Thyroid gland (tissue), 4 donors: ENCODE measurements at regions not wholly inside any gene's neighbourhood (a gene's known extent, or its start where the extent isn't known, plus 50 kb on each side); places are given as distances from the start of the nearest gene placed in this dataset.

Experiments used
- DNase-seq, 2 donors: peaks; one replicate each; pipeline ENCODE4 v3.0.0-alpha.2; 2019
- H3K27ac ChIP-seq, 3 donors: fragments of 200-600 bp; sonication (generic); 1 replicate in 2 of 3; 2 replicates in 1 of 3; pipeline ENCODE4 v1.5.1; 2016 to 2019; ENCODE audit warnings: mild to moderate bottlenecking in 1 of 3, moderate library complexity in 1 of 3
- H3K27me3 ChIP-seq: fragments of 200-600 bp; sonication (generic); one replicate; pipeline ENCODE4 v1.5.1; 2019
- H3K36me3 ChIP-seq, 2 donors: fragments of 200-600 bp; sonication (generic); one replicate each; pipeline ENCODE4 v1.5.1; 2016 to 2019
- H3K4me1 ChIP-seq, 2 donors: fragments of 200-600 bp; sonication (generic); one replicate each; pipeline ENCODE4 v1.5.1; 2017 to 2019
- H3K4me3 ChIP-seq, 3 donors: fragments of 200-600 bp; sonication (generic); replicated peaks in 1 of 3; 1 replicate in 2 of 3; 2 replicates in 1 of 3; pipeline ENCODE4 v1.5.1; 2016; ENCODE audit warnings: mild to moderate bottlenecking in 1 of 3
- H3K9me3 ChIP-seq: fragments of 200-600 bp; sonication (generic); one replicate; pipeline ENCODE4 v1.5.1; 2017
- CTCF ChIP-seq, 6 experiments: fragments of 200-600 bp in 3 of 6; fragments of 450-650 bp in 3 of 6; sonication (generic) in 3 of 6; IDR thresholded peaks; one replicate each; pipeline ENCODE4 v1.5.1; 2016 to 2019; ENCODE audit warnings: antibody characterized with exemption in 6 of 6, mild to moderate bottlenecking in 2 of 6, inconsistent platforms in 1 of 6, moderate library complexity in 1 of 6
- POLR2A ChIP-seq, 2 donors: fragments of 450-650 bp; IDR thresholded peaks; one replicate each; pipeline ENCODE4 v1.6.1; 2017; ENCODE audit warnings: antibody characterized with exemption in 2 of 2, mild to moderate bottlenecking in 2 of 2, moderate library complexity in 1 of 2
- WGBS, 2 donors: methylation state at CpG; one replicate each; pipeline ENCODE4 v1.1.5; 2017; 5-methylcytosine and 5-hydroxymethylcytosine counted together
- intact Hi-C: fragments of 100-400 bp; cut with DNase I; formaldehyde crosslinking; loops from one replicate; pipeline ENCODE4 v1.15.1; 2023

GRCh38 chr13:72072261-72072660 lies 205.3 kb upstream of the DACH1 start:
- Histone ChIP-seq H3K27ac (no peak overlapping the region), H3K9me3 (no peaks in the 10 kb centered on the region), H3K4me1 (no peaks in the 10 kb centered on the region), H3K36me3 (no peaks in the 10 kb centered on the region), H3K27me3 (no peaks in the 10 kb centered on the region), H3K4me3 (no peak overlapping the region)
- intact Hi-C loops, result no loop called here
- no peak for DNase-seq
- TF ChIP-seq POLR2A (IDR thresholded peaks at IDR 0.05) (no peak), CTCF (IDR thresholded peaks at IDR 0.05) (no peak)
- WGBS, 2 donors, result 79 to 85% methylated on average over 2 of the region's 2 CpGs

GRCh38 chr13:72071713-72072112 lies 204.7 kb upstream of the DACH1 start:
- DNase-seq, result no peak
- intact Hi-C loops, result no loop called here
- Histone ChIP-seq H3K4me1 (no peaks in the 10 kb centered on the region), H3K9me3 (no peaks in the 10 kb centered on the region), H3K4me3 (no peak overlapping the region), H3K27me3 (no peaks in the 10 kb centered on the region), H3K27ac (no peak overlapping the region), H3K36me3 (no peaks in the 10 kb centered on the region)
- TF ChIP-seq POLR2A (IDR thresholded peaks at IDR 0.05) (no peak), CTCF (IDR thresholded peaks at IDR 0.05) (no peak)
- 35% methylated on average over 4 of the region's 4 CpGs for WGBS, 2 donors

GRCh38 chr13:72062566-72062965 lies 195.6 kb upstream of the DACH1 start:
- intact Hi-C loops, result no loop called here
- Histone ChIP-seq H3K9me3 (no peaks in the 10 kb centered on the region), H3K27me3 (no peaks in the 10 kb centered on the region), H3K4me3 (no peak overlapping the region), H3K4me1 (no peaks in the 10 kb centered on the region), H3K36me3 (no peaks in the 10 kb centered on the region), H3K27ac (no peak overlapping the region)
- DNase-seq, result no peak
- WGBS, 2 donors, result 66 to 79% methylated on average over 2 to 7 of the region's 7 CpGs
- TF ChIP-seq POLR2A (IDR thresholded peaks at IDR 0.05) (no peak), CTCF (IDR thresholded peaks at IDR 0.05) (no peak)

- 87% methylated on average over 2 of the region's 2 CpGs for WGBS, 2 donors
- Histone ChIP-seq H3K4me3 (no peak overlapping the region), H3K4me1 (no peaks in the 10 kb centered on the region), H3K36me3 (no peaks in the 10 kb centered on the region), H3K27ac (no peak overlapping the region), H3K27me3 (no peaks in the 10 kb centered on the region), H3K9me3 (no peaks in the 10 kb centered on the region)
- intact Hi-C loops, result no loop called here
- TF ChIP-seq POLR2A (IDR thresholded peaks at IDR 0.05) (no peak), CTCF (IDR thresholded peaks at IDR 0.05) (no peak)
- no peak for DNase-seq
These were observed 194.6 kb upstream of the DACH1 start for GRCh38 chr13:72061613-72062012.

- no peak for TF ChIP-seq POLR2A (IDR thresholded peaks at IDR 0.05)
- no peak for TF ChIP-seq CTCF (IDR thresholded peaks at IDR 0.05)
- Histone ChIP-seq H3K27me3 (no peaks in the 10 kb centered on the region), H3K27ac (no peak overlapping the region), H3K36me3 (no peaks in the 10 kb centered on the region), H3K9me3 (no peaks in the 10 kb centered on the region), H3K4me1 (no peaks in the 10 kb centered on the region), H3K4me3 (no peak overlapping the region)
- intact Hi-C loops, result no loop called here
- no peak for DNase-seq
- WGBS, 2 donors, result 49% methylated on average over 3 of the region's 3 CpGs
These were observed 183.2 kb upstream of the DACH1 start for GRCh38 chr13:72050251-72050650.
